ENCODE measurements at regions not wholly inside any gene's neighbourhood (a gene's known extent, or its start where the extent isn't known, plus 50 kb on each side); places are given as distances from the start of the nearest gene placed in this dataset.

DNA sequence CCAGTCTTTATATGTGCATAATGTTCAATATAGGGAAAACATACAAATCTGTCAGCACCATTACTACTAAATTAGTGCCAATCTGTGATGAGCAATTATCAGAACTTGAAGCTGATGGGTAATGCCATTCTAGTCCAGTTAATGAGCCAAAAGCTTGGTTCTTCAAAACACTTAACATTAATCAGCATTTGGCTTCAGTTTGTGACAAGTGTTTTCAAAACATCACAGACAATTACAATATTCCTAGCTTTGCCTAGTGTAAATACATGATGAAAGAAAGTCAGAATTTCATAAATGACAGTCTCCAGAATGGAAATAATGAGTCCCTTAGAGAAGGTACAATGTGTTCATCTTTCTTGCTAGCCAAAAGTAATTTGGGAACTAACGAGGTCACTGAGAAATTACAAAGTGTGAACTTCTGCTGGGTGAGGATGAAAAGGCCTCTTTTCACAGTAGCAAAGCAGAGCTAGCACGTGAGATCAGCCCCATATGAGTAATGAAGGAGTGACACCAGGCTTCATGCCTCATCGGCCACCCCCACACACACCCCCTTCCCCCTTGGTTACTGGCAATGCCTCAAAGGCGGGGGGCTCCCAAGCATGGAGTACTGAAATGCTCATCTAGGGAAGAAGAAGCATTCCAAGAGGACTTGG is 180.6 kb upstream of the EEA1 start:
- intact Hi-C loops (cut with micrococcal nuclease), result no loop called here
- H3K27ac Mint-ChIP-seq, result no peak overlapping the region
- ChIA-PET POLR2A (interaction anchor here (0.6 kb wide), 2 partner anchors 10 to 348 kb away, joined by 3 read pairs; no protein-coding TSS in a partner anchor), CTCF (interaction anchor here (1.1 to 8.2 kb wide), 4 partner anchors 12 to 287 kb away, joined by 3 to 50 read pairs (median 5); no protein-coding TSS in a partner anchor)
- peak; percentile 57 for DNase-seq
- no peaks in the 10 kb centered on the region for H3K27me3 Mint-ChIP-seq
- no peaks in the 10 kb centered on the region for H3K9me3 Mint-ChIP-seq
- H3K4me3 Mint-ChIP-seq, result no peak overlapping the region
- H3K4me1 Mint-ChIP-seq (ENCODE audit: low read depth), result peaks cover 9% of the 10 kb centered on the region
- TF ChIP-seq, protein P1, sequence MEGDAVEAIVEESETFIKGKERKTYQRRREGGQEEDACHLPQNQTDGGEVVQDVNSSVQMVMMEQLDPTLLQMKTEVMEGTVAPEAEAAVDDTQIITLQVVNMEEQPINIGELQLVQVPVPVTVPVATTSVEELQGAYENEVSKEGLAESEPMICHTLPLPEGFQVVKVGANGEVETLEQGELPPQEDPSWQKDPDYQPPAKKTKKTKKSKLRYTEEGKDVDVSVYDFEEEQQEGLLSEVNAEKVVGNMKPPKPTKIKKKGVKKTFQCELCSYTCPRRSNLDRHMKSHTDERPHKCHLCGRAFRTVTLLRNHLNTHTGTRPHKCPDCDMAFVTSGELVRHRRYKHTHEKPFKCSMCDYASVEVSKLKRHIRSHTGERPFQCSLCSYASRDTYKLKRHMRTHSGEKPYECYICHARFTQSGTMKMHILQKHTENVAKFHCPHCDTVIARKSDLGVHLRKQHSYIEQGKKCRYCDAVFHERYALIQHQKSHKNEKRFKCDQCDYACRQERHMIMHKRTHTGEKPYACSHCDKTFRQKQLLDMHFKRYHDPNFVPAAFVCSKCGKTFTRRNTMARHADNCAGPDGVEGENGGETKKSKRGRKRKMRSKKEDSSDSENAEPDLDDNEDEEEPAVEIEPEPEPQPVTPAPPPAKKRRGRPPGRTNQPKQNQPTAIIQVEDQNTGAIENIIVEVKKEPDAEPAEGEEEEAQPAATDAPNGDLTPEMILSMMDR (IDR thresholded peaks at IDR 0.05), result no peak
- H3K36me3 Mint-ChIP-seq (ENCODE audit: low read depth), result no peaks in the 10 kb centered on the region
- peak; percentile 88 for ATAC-seq

DNA sequence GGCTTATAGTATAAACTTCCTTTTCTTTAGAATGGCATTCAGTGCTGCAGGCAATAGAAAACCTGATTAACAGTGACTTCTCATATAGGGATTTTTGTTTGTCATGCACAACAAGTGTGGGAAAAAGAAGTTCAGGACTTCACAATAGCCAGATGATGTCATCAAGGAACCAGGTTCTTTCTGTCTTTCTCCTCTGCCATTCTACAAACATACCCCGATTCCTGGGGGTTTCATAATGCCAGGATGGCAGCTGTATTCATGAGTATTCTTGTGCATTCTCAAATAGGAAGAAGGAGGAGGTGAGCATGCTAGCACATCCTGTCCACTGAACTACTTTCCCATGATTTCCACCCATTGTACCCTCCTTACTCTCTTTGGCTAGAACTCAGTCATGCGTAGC is 182.7 kb upstream of the EEA1 start:
- H3K36me3 Mint-ChIP-seq (ENCODE audit: low read depth), result no peaks in the 10 kb centered on the region
- no peaks in the 10 kb centered on the region for H3K27me3 Mint-ChIP-seq
- ATAC-seq, result no peak
- no peak overlapping the region for H3K27ac Mint-ChIP-seq
- no peak overlapping the region for H3K4me3 Mint-ChIP-seq
- peaks cover 9% of the 10 kb centered on the region for H3K4me1 Mint-ChIP-seq (ENCODE audit: low read depth)
- no peaks in the 10 kb centered on the region for H3K9me3 Mint-ChIP-seq
- ChIA-PET POLR2A (no interaction called here), CTCF (interaction anchor here (1.6 to 8.2 kb wide), 2 partner anchors 14 to 124 kb away, joined by 6 to 50 read pairs; no protein-coding TSS in a partner anchor)
- no peak for DNase-seq
- intact Hi-C loops (cut with micrococcal nuclease), result no loop called here
- TF ChIP-seq, protein P1 (IDR thresholded peaks at IDR 0.05), result no peak

DNA sequence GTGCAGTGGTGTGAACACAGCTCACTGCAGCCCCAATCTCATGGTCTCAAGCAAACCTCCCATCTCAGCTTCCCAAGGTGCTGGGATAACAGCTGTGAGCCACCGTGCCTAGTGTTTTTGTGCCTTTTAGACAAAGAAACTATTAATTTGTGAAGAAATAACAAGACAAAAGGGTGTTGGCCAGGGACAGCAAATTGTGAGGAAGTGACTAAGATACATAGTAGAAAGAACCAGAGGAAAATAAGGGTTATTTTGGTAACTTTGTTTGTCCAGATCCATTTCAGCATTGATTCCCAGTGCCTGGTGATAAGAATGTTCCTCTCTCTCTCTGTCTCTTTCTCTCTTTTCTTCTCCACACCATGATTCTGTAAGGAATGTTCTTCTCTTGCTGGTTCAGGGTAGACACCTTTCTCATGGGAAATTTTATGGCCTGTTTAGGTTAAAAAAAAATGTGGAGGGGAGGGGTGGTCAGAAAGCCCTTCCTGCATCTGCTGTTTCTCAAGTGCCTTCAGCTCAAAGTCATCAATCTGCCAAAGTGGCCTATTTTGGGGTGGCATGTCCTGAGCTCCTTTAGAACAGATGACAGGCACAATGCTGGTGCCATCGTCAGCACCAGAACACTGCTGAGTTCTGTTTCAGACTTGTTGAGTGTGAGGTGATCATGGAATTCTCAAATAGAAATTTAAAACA is 184.4 kb upstream of the EEA1 start:
- Mint-ChIP-seq H3K36me3 (ENCODE audit: low read depth) (no peaks in the 10 kb centered on the region), H3K27ac (no peak overlapping the region), H3K4me1 (ENCODE audit: low read depth) (peaks cover 8% of the 10 kb centered on the region), H3K27me3 (no peaks in the 10 kb centered on the region), H3K4me3 (no peak overlapping the region), H3K9me3 (no peaks in the 10 kb centered on the region)
- TF ChIP-seq, protein P1 (IDR thresholded peaks at IDR 0.05), result no peak
- no peak for ATAC-seq
- ChIA-PET POLR2A (no interaction called here), CTCF (interaction anchor here (8.2 kb wide), 1 partner anchor 16 kb away, joined by 50 read pairs; no protein-coding TSS in a partner anchor)
- DNase-seq, result no peak
- intact Hi-C loops (cut with micrococcal nuclease), result no loop called here

DNA sequence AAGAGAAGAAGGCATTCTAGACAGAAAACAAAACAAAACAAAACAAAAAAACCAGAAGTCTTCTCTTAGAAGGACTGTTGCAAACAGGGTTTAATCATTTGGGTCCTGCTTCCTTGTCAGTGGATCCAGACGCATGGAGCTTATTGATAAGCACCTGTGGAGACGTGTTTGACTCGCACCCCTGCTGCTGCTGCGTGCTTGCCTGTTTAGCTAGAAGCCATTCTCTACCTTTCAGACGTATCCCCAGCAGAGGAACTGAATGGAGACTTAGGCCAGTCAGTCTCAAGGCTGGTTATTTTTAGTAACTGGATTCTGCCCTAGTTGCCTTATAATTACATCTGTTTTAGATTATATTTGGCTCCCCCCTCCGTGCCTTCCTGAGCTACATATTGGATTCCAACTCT is 186.1 kb upstream of the EEA1 start:
- Mint-ChIP-seq H3K36me3 (ENCODE audit: low read depth) (no peaks in the 10 kb centered on the region), H3K4me3 (no peak overlapping the region), H3K9me3 (no peaks in the 10 kb centered on the region), H3K27me3 (no peaks in the 10 kb centered on the region), H3K27ac (no peak overlapping the region), H3K4me1 (ENCODE audit: low read depth) (no peaks in the 10 kb centered on the region)
- ChIA-PET CTCF (interaction anchor here (1.4 kb wide), 1 partner anchor 128 kb away, joined by 4 read pairs; no protein-coding TSS in a partner anchor), POLR2A (no interaction called here)
- TF ChIP-seq, protein P1 (IDR thresholded peaks at IDR 0.05), result no peak
- no peak for ATAC-seq
- intact Hi-C loops (cut with micrococcal nuclease), result no loop called here
- DNase-seq, result no peak

DNA sequence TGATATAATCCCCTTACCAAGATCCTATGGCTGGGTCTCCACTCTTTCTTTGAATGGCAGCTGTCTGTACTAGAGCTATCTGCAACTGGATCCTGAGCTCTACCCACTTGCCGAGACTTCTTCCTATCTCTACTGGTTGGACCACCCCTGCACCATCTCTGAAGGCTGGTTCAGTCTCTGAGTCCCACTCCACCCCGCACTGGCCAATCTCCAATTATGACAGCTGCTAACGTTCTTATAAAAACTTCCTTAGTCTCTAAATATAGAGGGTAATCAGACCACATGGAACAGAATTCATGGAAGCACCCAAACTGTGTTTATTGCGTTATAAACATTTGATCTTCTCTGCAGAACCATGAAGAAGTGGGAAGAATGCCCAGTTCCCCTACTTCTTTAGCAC is 186.6 kb upstream of the EEA1 start:
- intact Hi-C loops (cut with micrococcal nuclease), result no loop called here
- ChIA-PET POLR2A (no interaction called here), CTCF (interaction anchor here (1.4 kb wide), 1 partner anchor 129 kb away, joined by 4 read pairs; no protein-coding TSS in a partner anchor)
- Mint-ChIP-seq H3K36me3 (ENCODE audit: low read depth) (no peaks in the 10 kb centered on the region), H3K4me3 (no peak overlapping the region), H3K27me3 (no peaks in the 10 kb centered on the region), H3K9me3 (no peaks in the 10 kb centered on the region), H3K4me1 (ENCODE audit: low read depth) (no peaks in the 10 kb centered on the region), H3K27ac (no peak overlapping the region)
- TF ChIP-seq, protein P1 (IDR thresholded peaks at IDR 0.05), result no peak
- DNase-seq (no peak), ATAC-seq (no peak)
